ENCODE measurements at regions not wholly inside any gene's neighbourhood (a gene's known extent, or its start where the extent isn't known, plus 50 kb on each side); places are given as distances from the start of the nearest gene placed in this dataset.

- no peaks in the 10 kb centered on the region for H3K9me3 Mint-ChIP-seq
- peaks cover 15% of the 10 kb centered on the region for H3K4me1 Mint-ChIP-seq
- H3K27me3 Mint-ChIP-seq (ENCODE audit: low read depth): peaks cover 4% of the 10 kb centered on the region
- TF ChIP-seq, protein P1, sequence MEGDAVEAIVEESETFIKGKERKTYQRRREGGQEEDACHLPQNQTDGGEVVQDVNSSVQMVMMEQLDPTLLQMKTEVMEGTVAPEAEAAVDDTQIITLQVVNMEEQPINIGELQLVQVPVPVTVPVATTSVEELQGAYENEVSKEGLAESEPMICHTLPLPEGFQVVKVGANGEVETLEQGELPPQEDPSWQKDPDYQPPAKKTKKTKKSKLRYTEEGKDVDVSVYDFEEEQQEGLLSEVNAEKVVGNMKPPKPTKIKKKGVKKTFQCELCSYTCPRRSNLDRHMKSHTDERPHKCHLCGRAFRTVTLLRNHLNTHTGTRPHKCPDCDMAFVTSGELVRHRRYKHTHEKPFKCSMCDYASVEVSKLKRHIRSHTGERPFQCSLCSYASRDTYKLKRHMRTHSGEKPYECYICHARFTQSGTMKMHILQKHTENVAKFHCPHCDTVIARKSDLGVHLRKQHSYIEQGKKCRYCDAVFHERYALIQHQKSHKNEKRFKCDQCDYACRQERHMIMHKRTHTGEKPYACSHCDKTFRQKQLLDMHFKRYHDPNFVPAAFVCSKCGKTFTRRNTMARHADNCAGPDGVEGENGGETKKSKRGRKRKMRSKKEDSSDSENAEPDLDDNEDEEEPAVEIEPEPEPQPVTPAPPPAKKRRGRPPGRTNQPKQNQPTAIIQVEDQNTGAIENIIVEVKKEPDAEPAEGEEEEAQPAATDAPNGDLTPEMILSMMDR (IDR thresholded peaks at IDR 0.05; ENCODE audit: unreplicated experiment in 3 of 3): no peak
- no peak overlapping the region for H3K27ac Mint-ChIP-seq
- no peaks in the 10 kb centered on the region for H3K36me3 Mint-ChIP-seq (ENCODE audit: low read depth)
- no peak overlapping the region for H3K4me3 Mint-ChIP-seq
Measured at GRCh38 chr4:111722213-111722720, 423.0 kb upstream of the FAM241A start.

- Mint-ChIP-seq H3K9me3 (no peaks in the 10 kb centered on the region), H3K27me3 (ENCODE audit: low read depth) (no peaks in the 10 kb centered on the region), H3K27ac (no peak overlapping the region), H3K4me1 (no peaks in the 10 kb centered on the region), H3K4me3 (no peak overlapping the region), H3K36me3 (ENCODE audit: low read depth) (no peaks in the 10 kb centered on the region)
- TF ChIP-seq, protein P1 (IDR thresholded peaks at IDR 0.05; ENCODE audit: unreplicated experiment in 3 of 3): no peak
Measured at GRCh38 chr4:111736516-111736915, 408.7 kb upstream of the FAM241A start.

GRCh38 chr4:111744847-111745246, 400.4 kb upstream of the FAM241A start:
- Mint-ChIP-seq H3K27ac (no peak overlapping the region), H3K36me3 (ENCODE audit: low read depth) (no peaks in the 10 kb centered on the region), H3K4me3 (no peak overlapping the region), H3K9me3 (no peaks in the 10 kb centered on the region), H3K4me1 (no peaks in the 10 kb centered on the region), H3K27me3 (ENCODE audit: low read depth) (no peaks in the 10 kb centered on the region)
- TF ChIP-seq, protein P1 (IDR thresholded peaks at IDR 0.05; ENCODE audit: unreplicated experiment in 3 of 3): no peak

- H3K36me3 Mint-ChIP-seq (ENCODE audit: low read depth): no peaks in the 10 kb centered on the region
- no peak overlapping the region for H3K27ac Mint-ChIP-seq
- H3K4me3 Mint-ChIP-seq: no peak overlapping the region
- H3K9me3 Mint-ChIP-seq: no peaks in the 10 kb centered on the region
- TF ChIP-seq, protein P1 (IDR thresholded peaks at IDR 0.05; ENCODE audit: unreplicated experiment in 3 of 3): no peak
- H3K4me1 Mint-ChIP-seq: no peaks in the 10 kb centered on the region
- no peaks in the 10 kb centered on the region for H3K27me3 Mint-ChIP-seq (ENCODE audit: low read depth)
Measured at GRCh38 chr4:111748157-111748556, 397.1 kb upstream of the FAM241A start.

DNA sequence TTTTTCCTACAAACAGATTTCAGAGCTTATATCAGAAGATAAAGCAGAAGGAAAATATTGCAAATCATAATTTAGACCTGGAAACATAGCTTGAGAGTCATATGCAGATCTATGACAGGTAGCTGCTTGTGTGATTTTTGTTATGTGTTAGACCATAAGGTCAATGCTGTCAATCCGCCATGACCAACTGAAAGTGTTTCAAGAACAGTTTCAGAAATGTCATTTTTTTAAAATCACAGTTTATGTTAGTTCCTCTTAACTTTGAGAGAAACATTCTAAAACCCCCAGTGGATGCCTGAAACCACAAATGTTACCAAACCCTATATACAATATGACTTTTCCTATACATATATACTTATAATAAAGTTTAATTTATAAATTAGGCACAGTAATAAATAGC, 391.3 kb upstream of the FAM241A start:
- Mint-ChIP-seq H3K4me3 (no peak overlapping the region), H3K4me1 (no peaks in the 10 kb centered on the region), H3K27ac (no peak overlapping the region), H3K36me3 (ENCODE audit: low read depth) (no peaks in the 10 kb centered on the region), H3K27me3 (ENCODE audit: low read depth) (no peaks in the 10 kb centered on the region), H3K9me3 (no peaks in the 10 kb centered on the region)
- TF ChIP-seq, protein P1 (IDR thresholded peaks at IDR 0.05; ENCODE audit: unreplicated experiment in 3 of 3): no peak

DNA sequence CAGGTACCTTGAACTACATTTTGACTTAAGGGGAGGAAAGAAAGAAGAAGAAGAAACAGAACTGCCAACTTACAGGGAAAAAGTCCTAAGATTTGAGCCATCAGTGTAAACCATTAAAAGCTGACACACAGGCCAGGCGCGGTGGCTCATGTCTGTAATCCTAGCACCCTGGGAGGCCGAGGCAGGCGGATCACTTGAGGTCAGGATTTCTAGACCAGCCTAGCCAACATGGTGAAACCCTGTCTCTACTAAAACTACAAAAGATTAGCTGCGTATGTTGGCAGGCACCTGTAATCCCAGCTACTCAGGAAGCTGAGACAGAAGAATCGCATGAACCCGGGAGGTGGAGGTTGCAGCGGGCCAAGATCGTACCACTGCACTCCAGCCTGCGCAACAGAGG, 389.7 kb upstream of the FAM241A start:
- Mint-ChIP-seq H3K27ac (no peak overlapping the region), H3K36me3 (ENCODE audit: low read depth) (no peaks in the 10 kb centered on the region), H3K4me3 (no peak overlapping the region), H3K9me3 (no peaks in the 10 kb centered on the region), H3K4me1 (no peaks in the 10 kb centered on the region), H3K27me3 (ENCODE audit: low read depth) (no peaks in the 10 kb centered on the region)
- TF ChIP-seq, protein P1 (IDR thresholded peaks at IDR 0.05; ENCODE audit: unreplicated experiment in 3 of 3): no peak
